GM12878 (cell line): ENCODE measurements at regions not wholly inside any gene's neighbourhood (a gene's known extent, or its start where the extent isn't known, plus 50 kb on each side); places are given as distances from the start of the nearest gene placed in this dataset.
A peak's percentile ranks its signal among the peaks of the same experiment; 100 is the strongest.

Experiments used
- ATAC-seq: fragments of 200-7000 bp; cut with Tn5 transposase; 3 replicates; pipeline ENCODE4 v1.9.1; 2020; ENCODE audit warnings: mild to moderate bottlenecking, moderate library complexity
- BruUV-seq: library from RNA; stranded (reverse); fragments of 400-500 nt; replicated peaks from 2 replicates; lab custom pipeline; 2021; lab: Mats Ljungman, UMichigan
- CTCF ChIA-PET: fragments of 300-600 bp; sonication (Branson Sonifier 250); formaldehyde crosslinking; extraction: SDS; loops from one replicate; lab custom pipeline; 2021; ENCODE audit warnings: inconsistent platforms; lab: Yijun Ruan, JAX
- POLR2A ChIA-PET: fragments of 350-600 bp; formaldehyde crosslinking; extraction: SDS; loops from one replicate; lab custom pipeline; 2021; ENCODE audit warnings: inconsistent platforms; lab: Charles Lee
- RAD21 ChIA-PET: fragments of 300-600 bp; sonication (Branson Sonifier 250); formaldehyde crosslinking; loops from one replicate; lab custom pipeline; 2023; ENCODE audit warnings: antibody characterized with exemption; ENCODE audit not compliant: unreplicated experiment; lab: Charles Lee
- SMC1A ChIA-PET: fragments of 300-600 bp; sonication (Branson Sonifier 250); formaldehyde crosslinking; loops from one replicate; lab custom pipeline; 2023; ENCODE audit not compliant: unreplicated experiment, uncharacterized antibody; lab: Charles Lee
- DNase-seq: peaks from one replicate; pipeline ENCODE4 v3.0.0-alpha.2; 2011; ENCODE audit warnings: low read depth, low spot score
- FAIRE-seq: peaks from 3 replicates; lab custom pipeline; 2011; peaks lifted over from hg19 to GRCh38; lab: Jason Lieb, UNC
- H2AFZ ChIP-seq: 2 replicates; pipeline ENCODE4 v1.6.0; 2011; ENCODE audit warnings: low read depth, low read length, control low read depth; ENCODE audit not compliant: control insufficient read depth
- H3K27ac ChIP-seq: 2 replicates; pipeline ENCODE4 v1.5.1; 2011; ENCODE audit warnings: control low read depth; ENCODE audit not compliant: control insufficient read depth, insufficient read depth
- H3K27me3 ChIP-seq, 2 experiments: replicated peaks in 1 of 2; 2 replicates each; pipeline versions ENCODE4 v1.6.0 to v1.6.1; 2011; ENCODE audit warnings: low read length in 1 of 2; ENCODE audit not compliant: control insufficient read depth in 2 of 2, insufficient read depth in 2 of 2
- H3K36me3 ChIP-seq, 2 experiments: 2 replicates each; pipeline ENCODE4 v1.5.1; 2011; ENCODE audit warnings: low read length in 1 of 2; ENCODE audit not compliant: control insufficient read depth in 2 of 2, insufficient read depth in 2 of 2
- H3K4me1 ChIP-seq: 2 replicates; pipeline ENCODE4 v1.6.1; 2011; ENCODE audit warnings: mild to moderate bottlenecking, low read length, moderate library complexity, mixed read lengths; ENCODE audit not compliant: control insufficient read depth, insufficient read depth
- H3K4me2 ChIP-seq: 2 replicates; pipeline ENCODE4 v1.6.0; 2011; ENCODE audit warnings: control low read depth; ENCODE audit not compliant: control insufficient read depth, insufficient read depth
- H3K4me3 ChIP-seq: fragments of 200-600 bp; sonication (generic); 2 replicates; pipeline ENCODE4 v1.5.1; 2016
- H3K79me2 ChIP-seq: 2 replicates; pipeline ENCODE4 v1.6.0; 2011; ENCODE audit warnings: low read length; ENCODE audit not compliant: control insufficient read depth, insufficient read depth
- H3K9ac ChIP-seq: 2 replicates; pipeline ENCODE4 v1.8.0; 2011; ENCODE audit warnings: low read length, control low read depth, mixed read lengths; ENCODE audit not compliant: control insufficient read depth, insufficient read depth
- H3K9me3 ChIP-seq: replicated peaks from 3 replicates; pipeline ENCODE4 v1.5.1; 2011; ENCODE audit warnings: mild to moderate bottlenecking, low read length; ENCODE audit not compliant: control insufficient read depth, insufficient read depth
- H4K20me1 ChIP-seq: 2 replicates; pipeline ENCODE4 v1.6.0; 2011; ENCODE audit not compliant: control insufficient read depth, insufficient read depth
- HDGF ChIP-seq: fragments of 450-650 bp; IDR thresholded peaks from 2 replicates; pipeline ENCODE4 v1.6.1; 2016; ENCODE audit warnings: antibody characterized with exemption
- PKNOX1 ChIP-seq: fragments of 450-650 bp; IDR thresholded peaks from 2 replicates; pipeline ENCODE4 v1.6.1; 2016; ENCODE audit warnings: mild to moderate bottlenecking
- RELB ChIP-seq: fragments of 450-650 bp; IDR thresholded peaks from 2 replicates; pipeline ENCODE4 v1.6.1; 2017; ENCODE audit warnings: low read depth, mild to moderate bottlenecking, moderate library complexity
- WGBS: methylation state at CpG from one replicate; pipeline ENCODE4 v1.1.6; 2016; ENCODE audit warnings: low lambda C conversion rate; ENCODE audit not compliant: insufficient replicate concordance, insufficient coverage; ENCODE audit errors: missing lambda C conversion rate; 5-methylcytosine and 5-hydroxymethylcytosine counted together
- in situ Hi-C: fragments of 300-500 bp; cut with MboI; formaldehyde crosslinking; loops from 9 replicates; pipeline ENCODE4 v1.14.3; 2018; ENCODE audit warnings: mixed read lengths
- intact Hi-C: fragments of 100-400 bp; cut with micrococcal nuclease; formaldehyde crosslinking; loops from one replicate; pipeline ENCODE4 v1.14.2; 2022; ENCODE audit not compliant: unreplicated experiment
- TF ChIP-seq, protein P1 (sequence below): fragments of 450-650 bp; IDR thresholded peaks from 2 replicates; pipeline ENCODE4 v1.6.1; 2017; ENCODE audit warnings: mild to moderate bottlenecking, moderate library complexity

- TF ChIP-seq, protein P1, sequence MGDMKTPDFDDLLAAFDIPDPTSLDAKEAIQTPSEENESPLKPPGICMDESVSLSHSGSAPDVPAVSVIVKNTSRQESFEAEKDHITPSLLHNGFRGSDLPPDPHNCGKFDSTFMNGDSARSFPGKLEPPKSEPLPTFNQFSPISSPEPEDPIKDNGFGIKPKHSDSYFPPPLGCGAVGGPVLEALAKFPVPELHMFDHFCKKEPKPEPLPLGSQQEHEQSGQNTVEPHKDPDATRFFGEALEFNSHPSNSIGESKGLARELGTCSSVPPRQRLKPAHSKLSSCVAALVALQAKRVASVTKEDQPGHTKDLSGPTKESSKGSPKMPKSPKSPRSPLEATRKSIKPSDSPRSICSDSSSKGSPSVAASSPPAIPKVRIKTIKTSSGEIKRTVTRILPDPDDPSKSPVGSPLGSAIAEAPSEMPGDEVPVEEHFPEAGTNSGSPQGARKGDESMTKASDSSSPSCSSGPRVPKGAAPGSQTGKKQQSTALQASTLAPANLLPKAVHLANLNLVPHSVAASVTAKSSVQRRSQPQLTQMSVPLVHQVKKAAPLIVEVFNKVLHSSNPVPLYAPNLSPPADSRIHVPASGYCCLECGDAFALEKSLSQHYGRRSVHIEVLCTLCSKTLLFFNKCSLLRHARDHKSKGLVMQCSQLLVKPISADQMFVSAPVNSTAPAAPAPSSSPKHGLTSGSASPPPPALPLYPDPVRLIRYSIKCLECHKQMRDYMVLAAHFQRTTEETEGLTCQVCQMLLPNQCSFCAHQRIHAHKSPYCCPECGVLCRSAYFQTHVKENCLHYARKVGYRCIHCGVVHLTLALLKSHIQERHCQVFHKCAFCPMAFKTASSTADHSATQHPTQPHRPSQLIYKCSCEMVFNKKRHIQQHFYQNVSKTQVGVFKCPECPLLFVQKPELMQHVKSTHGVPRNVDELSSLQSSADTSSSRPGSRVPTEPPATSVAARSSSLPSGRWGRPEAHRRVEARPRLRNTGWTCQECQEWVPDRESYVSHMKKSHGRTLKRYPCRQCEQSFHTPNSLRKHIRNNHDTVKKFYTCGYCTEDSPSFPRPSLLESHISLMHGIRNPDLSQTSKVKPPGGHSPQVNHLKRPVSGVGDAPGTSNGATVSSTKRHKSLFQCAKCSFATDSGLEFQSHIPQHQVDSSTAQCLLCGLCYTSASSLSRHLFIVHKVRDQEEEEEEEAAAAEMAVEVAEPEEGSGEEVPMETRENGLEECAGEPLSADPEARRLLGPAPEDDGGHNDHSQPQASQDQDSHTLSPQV = 0 out of 2 replicates have a peak, but pooled peaks have one; percentile 42
Measured at GRCh38 chr5:90264689-90265544, 144.6 kb downstream of the CETN3 start (continued).

DNA sequence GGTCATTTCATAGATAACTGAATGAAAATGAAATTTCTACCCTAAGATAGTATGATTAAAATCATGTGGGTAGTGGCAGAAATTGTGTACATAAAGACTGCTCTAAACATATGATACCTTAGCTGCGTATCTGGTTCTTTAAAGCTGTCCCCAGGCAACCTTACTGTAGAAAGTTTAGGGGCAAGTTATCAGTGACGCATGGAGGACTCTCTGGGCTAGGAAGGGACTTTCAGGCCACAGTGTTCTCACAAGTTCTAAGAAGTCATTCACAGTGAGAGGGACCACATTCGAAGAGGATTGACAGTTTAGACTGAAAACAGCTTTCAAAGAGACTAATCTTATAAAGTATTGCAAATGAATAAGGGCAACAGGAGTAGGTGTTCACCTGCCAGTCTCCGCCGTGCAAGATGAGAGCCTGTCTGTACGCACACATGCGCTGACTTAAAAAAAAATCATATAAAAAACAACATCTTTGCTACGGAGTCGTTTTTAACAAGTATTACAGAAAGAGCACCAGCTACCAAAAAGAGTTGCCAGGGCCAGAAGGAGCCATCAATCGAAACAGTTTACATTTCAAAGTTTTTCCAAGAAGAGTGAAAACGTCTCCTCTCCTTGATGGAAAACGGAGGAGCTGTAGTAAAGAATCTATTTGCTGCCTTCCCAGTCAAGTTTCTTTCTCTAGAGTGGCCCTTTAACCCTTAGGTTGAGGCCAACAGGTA lies 146.3 kb downstream of the CETN3 start:
- H3K4me1 ChIP-seq = peaks cover 5% of the 10 kb centered on the region
- no peaks in the 10 kb centered on the region for H3K9me3 ChIP-seq
- POLR2A ChIA-PET = interaction anchor here (0.5 to 1.2 kb wide), 2 partner anchors 269 to 334 kb away, joined by 3 to 7 read pairs; no protein-coding TSS in a partner anchor
- no TSS peak for BruUV-seq
- H3K4me3 ChIP-seq = no peak overlapping the region
- CTCF ChIA-PET = interaction anchor here (1.4 to 2.4 kb wide), 3 partner anchors 123 to 1534 kb away, joined by 4 to 22 read pairs (median 6); no protein-coding TSS in a partner anchor
- no peak for FAIRE-seq
- in situ Hi-C loops = no loop called here
- no peaks in the 10 kb centered on the region for H4K20me1 ChIP-seq
- peak; percentile 30; the same call in 1 of the 2 replicates for TF ChIP-seq RELB
- TF ChIP-seq HDGF = no peak
- peak; percentile 9; the same call in 1 of the 2 replicates for TF ChIP-seq PKNOX1
- TF ChIP-seq, all 136 proteins: peak for 2
- Histone ChIP-seq H3K36me3 (no peaks in the 10 kb centered on the region), H3K27ac (no peak overlapping the region), H3K4me2 (no peak overlapping the region), H3K79me2 (no peaks in the 10 kb centered on the region), H2AFZ (no peak overlapping the region; the same call in 1 of the 2 replicates), H3K27me3 (no peaks in the 10 kb centered on the region), H3K9ac (no peak overlapping the region)
- WGBS = 85% methylated on average over 12 of the region's 12 CpGs
- intact Hi-C loops = loop anchor here (10.0 kb wide), 5 partner anchors 338 to 1438 kb away; no protein-coding TSS in a partner anchor
- SMC1A ChIA-PET = interaction anchor here (0.7 to 1.6 kb wide), 8 partner anchors 9 to 1536 kb away, joined by 3 to 5 read pairs (median 4); no protein-coding TSS in a partner anchor
- peak; percentile 19 for DNase-seq
- peak; percentile 88 for ATAC-seq
- RAD21 ChIA-PET = interaction anchor here (0.7 to 4.3 kb wide), 7 partner anchors 8 to 1534 kb away, joined by 3 to 39 read pairs (median 3); no protein-coding TSS in a partner anchor
